Skeletal muscle tissue (tissue), 3 donors: ENCODE measurements at regions not wholly inside any gene's neighbourhood (a gene's known extent, or its start where the extent isn't known, plus 50 kb on each side); places are given as distances from the start of the nearest gene placed in this dataset.

ENCODE experiments used
- H3K27ac ChIP-seq: one replicate; pipeline ENCODE4 v1.7.0; 2013; ENCODE audit warnings: mild to moderate bottlenecking, low read depth, low read length, inconsistent platforms
- H3K27me3 ChIP-seq, 3 donors: one replicate each; pipeline ENCODE4 v1.7.0; 2013; ENCODE audit warnings: low read length in 3 of 3; ENCODE audit not compliant: control insufficient read depth in 3 of 3, insufficient read depth in 3 of 3
- H3K36me3 ChIP-seq, 3 donors: one replicate each; pipeline ENCODE4 v1.7.0; 2013; ENCODE audit warnings: low read length in 3 of 3; ENCODE audit not compliant: control insufficient read depth in 3 of 3, insufficient read depth in 3 of 3
- H3K4me1 ChIP-seq, 3 donors: one replicate each; pipeline ENCODE4 v1.7.0; 2013; ENCODE audit warnings: low read length in 3 of 3, mild to moderate bottlenecking in 3 of 3; ENCODE audit not compliant: control insufficient read depth in 3 of 3, insufficient read depth in 3 of 3
- H3K4me3 ChIP-seq, 3 donors: one replicate each; pipeline ENCODE4 v1.7.0; 2013; ENCODE audit warnings: low read length in 3 of 3
- H3K9ac ChIP-seq, 3 donors: one replicate each; pipeline ENCODE4 v1.7.0; 2013; ENCODE audit warnings: low read length in 3 of 3, mild to moderate bottlenecking in 3 of 3, moderate library complexity in 2 of 3, low read depth in 1 of 3
- H3K9me3 ChIP-seq, 3 donors: one replicate each; pipeline ENCODE4 v1.7.0; 2013; ENCODE audit warnings: low read length in 3 of 3; ENCODE audit not compliant: control insufficient read depth in 3 of 3
- donor health status: Osteomylitis.

GRCh38 chr2:239668651-239669050 is 267.8 kb upstream of the HDAC4 start:
- peaks cover 0 to 5% (median under 1%) of the 10 kb centered on the region in 3 donors for H3K27me3 ChIP-seq
- no peak overlapping the region for H3K4me3 ChIP-seq
- H3K27ac ChIP-seq = no peak overlapping the region
- H3K4me1 ChIP-seq = no peaks in the 10 kb centered on the region
- H3K9me3 ChIP-seq = no peaks in the 10 kb centered on the region
- H3K9ac ChIP-seq = no peak overlapping the region
- no peaks in the 10 kb centered on the region for H3K36me3 ChIP-seq

DNA sequence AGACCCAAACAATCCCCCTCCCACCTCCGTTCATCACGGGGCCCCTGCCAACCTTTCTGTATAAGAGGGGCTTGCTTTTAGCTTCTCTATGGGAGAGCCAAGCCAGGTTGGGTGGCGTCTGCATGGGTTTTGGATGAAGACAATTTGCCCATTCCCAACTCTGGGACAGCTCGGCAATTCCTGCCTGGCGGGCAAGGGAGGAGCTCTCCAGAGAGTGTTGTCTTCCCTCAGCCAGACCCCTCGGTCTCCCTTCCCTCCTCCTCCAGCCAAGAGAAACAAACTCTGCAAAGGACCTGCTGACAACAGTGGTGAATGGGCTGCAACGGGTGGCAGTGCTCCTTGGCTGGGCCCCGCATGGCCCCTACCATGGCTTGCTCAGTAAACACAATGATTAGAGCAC is 267.2 kb upstream of the HDAC4 start:
- Histone ChIP-seq H3K4me1 (no peaks in the 10 kb centered on the region), H3K9ac (no peak overlapping the region), H3K4me3 (no peak overlapping the region), H3K27ac (no peak overlapping the region), H3K27me3 (peaks cover 3 to 5% (median 3%) of the 10 kb centered on the region in 3 donors), H3K36me3 (no peaks in the 10 kb centered on the region), H3K9me3 (no peaks in the 10 kb centered on the region)

- H3K9ac ChIP-seq = no peak overlapping the region
- no peak overlapping the region for H3K27ac ChIP-seq
- no peaks in the 10 kb centered on the region for H3K9me3 ChIP-seq
- H3K36me3 ChIP-seq = no peaks in the 10 kb centered on the region
- H3K4me1 ChIP-seq = no peaks in the 10 kb centered on the region
- H3K4me3 ChIP-seq = no peak overlapping the region
- H3K27me3 ChIP-seq = peaks cover 3 to 7% (median 5%) of the 10 kb centered on the region in 3 donors
These were observed 266.7 kb upstream of the HDAC4 start for GRCh38 chr2:239667431-239667985.

DNA sequence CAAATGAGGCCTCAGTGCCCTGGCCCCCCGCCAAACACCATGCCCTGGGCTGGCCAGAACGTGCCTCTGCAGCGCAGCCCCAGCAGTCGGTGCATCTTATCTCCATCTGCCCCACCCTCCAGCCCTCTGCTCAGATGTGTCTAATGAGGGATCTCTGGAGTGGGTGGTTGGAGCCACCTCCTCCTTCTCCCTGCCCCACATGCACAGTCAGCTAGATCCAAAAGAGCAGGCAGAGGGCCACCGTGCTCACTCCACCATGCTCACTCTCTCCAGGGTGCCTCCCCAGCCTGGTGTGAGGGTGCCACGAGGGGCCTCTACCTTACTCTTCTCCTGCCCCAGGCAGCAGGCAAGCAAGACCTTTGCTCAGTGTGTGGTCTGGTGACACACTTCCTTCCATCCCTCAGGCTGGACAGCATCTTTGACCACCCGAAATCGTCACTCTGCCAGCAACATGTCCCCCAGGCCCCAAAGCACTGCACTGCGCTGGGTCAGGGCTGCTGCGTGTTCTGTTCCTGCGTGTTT is 266.1 kb upstream of the HDAC4 start:
- Histone ChIP-seq H3K27ac (no peak overlapping the region), H3K4me1 (no peaks in the 10 kb centered on the region), H3K4me3 (no peak overlapping the region), H3K9ac (no peak overlapping the region), H3K36me3 (no peaks in the 10 kb centered on the region), H3K9me3 (no peaks in the 10 kb centered on the region), H3K27me3 (peaks cover 3 to 12% (median 5%) of the 10 kb centered on the region in 3 donors)

- Histone ChIP-seq H3K27me3 (peaks cover 3 to 18% (median 5%) of the 10 kb centered on the region in 3 donors), H3K9me3 (no peaks in the 10 kb centered on the region), H3K4me3 (no peak overlapping the region), H3K27ac (no peak overlapping the region), H3K36me3 (no peaks in the 10 kb centered on the region), H3K9ac (no peak overlapping the region), H3K4me1 (no peaks in the 10 kb centered on the region)
These were observed 265.4 kb upstream of the HDAC4 start for GRCh38 chr2:239666053-239666854.

GRCh38 chr2:239664216-239664810 is 263.5 kb upstream of the HDAC4 start:
- H3K9me3 ChIP-seq = no peaks in the 10 kb centered on the region
- peaks cover 3 to 19% (median 15%) of the 10 kb centered on the region in 3 donors for H3K27me3 ChIP-seq
- H3K4me3 ChIP-seq = no peak overlapping the region
- H3K9ac ChIP-seq = no peak overlapping the region
- H3K27ac ChIP-seq = no peak overlapping the region
- no peaks in the 10 kb centered on the region for H3K36me3 ChIP-seq
- H3K4me1 ChIP-seq = no peaks in the 10 kb centered on the region

- no peaks in the 10 kb centered on the region for H3K9me3 ChIP-seq
- no peaks in the 10 kb centered on the region for H3K36me3 ChIP-seq
- peaks cover 3 to 19% (median 17%) of the 10 kb centered on the region in 3 donors for H3K27me3 ChIP-seq
- no peak overlapping the region for H3K27ac ChIP-seq
- H3K9ac ChIP-seq = no peak overlapping the region
- H3K4me1 ChIP-seq = no peaks in the 10 kb centered on the region
- no peak overlapping the region for H3K4me3 ChIP-seq
These were observed 262.6 kb upstream of the HDAC4 start for GRCh38 chr2:239663364-239663924.

DNA sequence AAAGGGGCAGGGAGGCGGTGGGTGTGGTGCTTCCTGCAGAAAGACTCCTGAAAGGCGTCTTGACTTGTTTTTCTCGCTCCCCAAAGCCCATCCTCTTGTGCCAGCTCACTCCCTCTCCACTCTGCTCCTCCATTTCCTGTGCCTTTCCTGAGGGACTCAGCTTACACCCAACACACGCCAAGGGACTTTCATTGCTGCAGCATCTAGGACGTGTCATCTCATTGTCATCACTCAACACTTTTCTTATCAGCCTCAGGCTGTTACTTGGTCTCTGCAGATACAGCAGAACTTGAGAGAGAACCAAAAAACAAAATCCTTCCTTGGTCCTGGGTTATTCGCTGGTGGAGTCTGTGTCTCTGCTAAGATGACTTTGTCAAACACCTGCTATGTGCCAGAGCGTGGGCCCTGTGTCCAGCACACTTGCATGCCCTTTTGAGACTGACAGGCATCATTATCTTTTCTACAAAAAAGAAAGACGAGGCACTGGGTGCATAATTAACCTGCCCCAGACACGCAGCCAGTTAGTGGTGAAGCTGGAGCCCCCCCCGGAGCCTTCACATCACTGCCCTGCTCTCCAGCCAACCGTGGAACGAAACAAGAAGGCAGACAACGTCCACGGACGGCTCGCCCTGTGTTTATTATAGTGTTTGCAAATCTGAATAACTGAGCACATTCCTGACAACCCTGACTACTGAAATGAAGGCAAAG is 261.7 kb upstream of the HDAC4 start:
- peaks cover 3 to 19% (median 17%) of the 10 kb centered on the region in 3 donors for H3K27me3 ChIP-seq
- no peaks in the 10 kb centered on the region for H3K9me3 ChIP-seq
- H3K27ac ChIP-seq = no peak overlapping the region
- no peaks in the 10 kb centered on the region for H3K36me3 ChIP-seq
- no peak overlapping the region for H3K4me3 ChIP-seq
- no peaks in the 10 kb centered on the region for H3K4me1 ChIP-seq
- H3K9ac ChIP-seq = no peak overlapping the region

DNA sequence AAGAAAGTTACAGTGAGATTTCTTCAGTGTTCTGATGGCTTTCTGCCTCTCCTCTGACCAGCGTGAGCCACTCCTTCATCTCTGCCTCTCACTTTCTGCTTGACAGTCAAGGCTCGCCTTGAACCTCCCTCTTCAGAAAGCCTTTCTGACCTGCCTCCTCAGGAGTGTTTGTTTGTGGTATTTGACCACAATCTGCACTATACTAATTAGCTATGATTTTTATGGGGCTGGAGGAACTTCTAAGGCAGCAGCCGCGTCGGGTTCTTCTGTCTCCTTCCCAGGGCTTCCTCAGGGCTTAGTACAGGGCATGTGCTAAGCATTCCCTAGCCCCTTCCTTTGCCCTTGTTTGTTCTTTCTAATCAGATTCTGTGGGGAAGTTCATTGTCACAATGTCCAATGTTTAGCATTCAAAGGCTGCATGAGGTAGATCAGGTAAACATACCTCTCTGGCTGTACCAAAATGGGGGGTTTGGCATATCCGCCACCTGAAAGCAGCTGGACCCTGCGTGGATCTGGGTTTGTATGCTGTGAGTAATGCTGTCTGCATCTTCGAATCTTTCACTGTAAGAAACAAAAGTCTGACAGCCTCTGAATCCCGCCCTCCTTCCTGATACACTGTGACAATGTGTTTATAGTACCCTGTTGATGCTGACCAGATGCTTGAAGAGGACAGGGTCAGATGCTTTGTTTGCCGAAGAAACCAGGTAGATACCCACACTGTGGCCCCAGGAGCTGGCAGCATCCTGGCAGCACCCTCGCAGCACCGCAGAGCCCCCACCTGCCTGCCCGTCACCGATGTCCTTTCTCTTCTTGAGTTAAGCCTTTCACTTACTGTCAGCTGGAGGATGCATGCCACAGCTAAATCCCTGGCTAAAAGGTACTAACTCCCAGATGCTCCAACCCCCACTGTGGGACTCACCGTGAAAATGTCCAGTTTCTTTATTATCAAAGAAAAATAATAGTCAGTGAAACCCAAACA is 260.8 kb upstream of the HDAC4 start:
- Histone ChIP-seq H3K36me3 (no peaks in the 10 kb centered on the region), H3K9ac (no peak overlapping the region), H3K27me3 (peaks cover 3 to 19% (median 12%) of the 10 kb centered on the region in 3 donors), H3K4me1 (no peaks in the 10 kb centered on the region), H3K4me3 (no peak overlapping the region), H3K9me3 (no peaks in the 10 kb centered on the region), H3K27ac (no peak overlapping the region)
